ELR (cell line): ENCODE measurements at regions not wholly inside any gene's neighbourhood (a gene's known extent, or its start where the extent isn't known, plus 50 kb on each side); places are given as distances from the start of the nearest gene placed in this dataset.
A peak's percentile ranks its signal among the peaks of the same experiment; 100 is the strongest.

Experiments used
- DNase-seq: peaks from one replicate; pipeline ENCODE4 v3.0.0-alpha.2; 2015; ENCODE audit warnings: low read depth

DNA sequence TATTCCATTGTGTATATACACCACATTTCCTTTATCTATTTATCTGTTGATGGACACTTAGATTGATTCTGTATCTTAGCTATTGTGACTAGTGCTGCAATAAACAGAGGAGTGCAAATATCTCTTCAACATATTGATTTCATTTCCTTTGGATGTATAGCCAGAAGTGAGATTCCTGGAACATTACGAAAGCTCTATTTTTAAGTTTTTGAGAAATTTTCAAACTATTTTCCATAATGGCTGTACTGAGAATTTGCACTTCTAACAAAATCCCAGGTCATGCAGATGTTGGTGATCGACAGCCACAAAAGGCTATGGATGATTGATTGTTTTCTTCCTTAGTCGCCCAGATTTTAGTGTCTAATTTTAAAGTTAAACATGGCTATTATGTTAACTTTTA is 132.7 kb upstream of the MTAP start:
- DNase-seq = no peak

DNA sequence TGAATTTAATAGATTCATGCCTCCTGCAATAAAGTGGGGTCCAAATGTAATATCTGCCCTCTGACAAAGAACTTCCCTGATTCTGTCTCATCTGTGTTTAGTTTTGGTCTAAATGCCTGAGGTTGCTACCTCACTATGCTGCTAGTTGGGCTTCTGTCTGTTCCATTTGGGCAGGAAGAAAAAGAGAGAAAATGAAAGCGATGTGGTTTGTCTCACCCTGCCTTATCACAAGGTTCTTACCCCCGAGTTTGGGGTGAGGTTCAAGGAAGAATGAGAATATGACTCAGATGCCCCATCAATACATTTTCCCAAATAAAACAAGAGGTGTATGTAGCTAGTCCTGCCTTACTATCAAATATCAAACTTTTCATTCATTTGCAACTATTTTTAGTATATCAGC is 132.1 kb upstream of the MTAP start:
- no peak for DNase-seq

DNA sequence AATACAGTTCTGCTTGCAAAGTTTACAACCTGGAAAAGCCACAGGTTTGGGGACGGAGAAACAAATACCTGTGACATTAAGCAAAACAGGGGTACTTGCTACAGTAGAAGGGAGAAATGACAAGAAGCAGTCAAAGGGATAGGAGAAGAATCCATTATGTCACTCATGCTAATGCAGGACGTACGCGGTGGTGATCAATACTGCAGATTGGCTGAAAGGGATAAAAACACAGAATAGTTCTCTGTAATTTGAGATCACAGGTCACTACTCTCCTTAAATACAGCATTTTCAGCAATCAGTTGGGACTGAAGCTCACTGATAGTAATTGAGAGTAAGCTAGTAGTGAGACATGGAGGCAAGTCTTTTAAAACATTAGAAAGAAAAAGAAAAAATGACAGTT is 130.3 kb upstream of the MTAP start:
- DNase-seq = no peak

GRCh38 chr9:21672761-21673160 is 129.7 kb upstream of the MTAP start:
- no peak for DNase-seq

DNA sequence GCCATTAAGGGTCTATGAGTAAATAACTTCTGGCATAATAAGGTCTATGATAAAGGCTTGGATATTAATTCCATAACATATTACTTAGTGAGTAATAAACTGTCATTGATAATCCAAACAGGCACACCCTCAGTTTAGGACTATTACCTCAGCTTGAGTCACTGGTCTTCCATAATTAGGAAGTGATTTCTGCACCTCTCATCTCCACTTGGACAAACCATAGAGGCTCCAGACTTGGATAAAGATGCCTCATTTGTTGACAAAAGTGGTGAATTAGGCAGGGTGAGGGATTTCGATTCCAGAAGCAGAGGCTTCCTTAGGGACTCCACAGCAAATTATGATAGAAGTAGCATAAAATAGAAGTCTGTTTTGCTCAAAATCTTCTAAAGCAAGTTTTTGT is 127.5 kb upstream of the MTAP start:
- peak; percentile 90 for DNase-seq

- no peak for DNase-seq
Measured at GRCh38 chr9:21677387-21677786, 125.0 kb upstream of the MTAP start.

DNA sequence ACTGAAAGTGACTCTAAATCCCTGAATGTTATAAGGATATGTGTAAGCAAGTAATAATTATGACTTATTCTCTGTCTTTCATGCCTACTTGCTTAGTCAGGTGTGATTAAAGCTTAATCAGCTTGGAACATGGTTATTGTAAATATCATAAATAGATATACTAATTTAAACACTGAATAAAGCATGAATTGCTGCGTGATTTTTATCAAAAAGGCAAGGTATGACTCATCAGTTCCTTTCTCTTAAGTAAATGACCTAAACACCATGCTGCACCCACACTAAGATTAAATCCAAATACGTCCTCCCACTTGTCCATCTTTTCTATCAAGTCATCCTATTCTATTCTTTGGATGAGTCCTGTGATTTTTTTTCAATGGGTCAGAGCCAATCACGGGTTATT is 124.6 kb upstream of the MTAP start:
- DNase-seq = peak; percentile 99

DNA sequence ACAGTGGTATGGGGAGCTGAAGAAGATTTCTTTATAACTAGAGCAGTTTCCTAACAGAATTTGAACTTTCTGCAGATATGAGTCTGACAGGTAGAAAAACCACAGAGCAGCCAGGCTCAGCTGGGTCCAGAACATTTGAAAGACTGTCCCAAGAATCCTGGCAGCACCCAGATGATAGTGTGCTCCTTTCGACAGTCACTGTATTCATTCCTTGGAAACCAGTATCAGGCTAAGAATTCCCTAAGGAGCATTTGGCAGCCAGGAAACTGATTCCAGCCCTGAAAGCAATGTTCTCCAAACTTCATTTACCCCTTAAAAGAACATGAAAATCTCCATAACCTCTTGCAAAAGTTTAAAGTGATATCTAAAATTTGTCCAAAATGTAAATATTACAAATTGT is 123.0 kb upstream of the MTAP start:
- DNase-seq = peak; percentile 38

GRCh38 chr9:21680590-21680989 is 121.8 kb upstream of the MTAP start:
- DNase-seq = no peak

DNA sequence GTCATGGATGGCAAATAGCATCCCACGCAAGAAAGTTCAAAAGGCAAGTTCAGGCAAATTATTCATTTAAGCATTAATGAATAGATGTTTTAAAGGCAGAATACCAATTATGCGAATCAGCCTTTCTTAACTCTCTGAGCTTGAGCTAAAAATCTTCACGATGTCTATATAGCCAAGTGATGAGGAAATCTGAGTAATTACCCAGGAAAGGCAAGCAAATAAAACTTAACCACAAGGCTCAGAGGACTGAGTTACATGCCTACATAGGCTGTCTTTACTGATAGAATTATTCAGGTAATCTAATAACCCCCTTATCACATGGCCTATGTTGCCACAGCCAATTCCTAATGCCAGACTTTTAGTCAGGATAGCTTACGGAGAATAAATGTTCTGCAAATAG is 120.8 kb upstream of the MTAP start:
- peak; percentile 90 for DNase-seq

DNA sequence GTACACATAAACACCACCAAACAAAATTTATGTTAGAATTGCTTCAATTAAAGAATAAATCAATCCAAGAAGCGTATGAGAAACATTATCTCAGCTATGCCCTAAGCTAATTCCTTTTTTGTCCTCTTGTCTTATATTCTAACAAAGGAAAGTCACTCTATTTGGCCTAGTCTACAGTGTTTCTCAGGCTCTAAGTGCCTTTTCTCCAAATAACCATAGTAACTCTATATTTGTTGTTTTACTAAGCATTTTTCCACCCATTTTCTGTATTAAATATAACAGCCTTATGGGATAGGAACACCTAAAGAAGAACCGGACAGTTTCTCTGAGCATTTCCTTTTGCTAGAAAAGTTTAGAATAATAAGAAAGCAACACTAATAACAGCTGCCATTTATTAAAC is 120.1 kb upstream of the MTAP start:
- no peak for DNase-seq

DNA sequence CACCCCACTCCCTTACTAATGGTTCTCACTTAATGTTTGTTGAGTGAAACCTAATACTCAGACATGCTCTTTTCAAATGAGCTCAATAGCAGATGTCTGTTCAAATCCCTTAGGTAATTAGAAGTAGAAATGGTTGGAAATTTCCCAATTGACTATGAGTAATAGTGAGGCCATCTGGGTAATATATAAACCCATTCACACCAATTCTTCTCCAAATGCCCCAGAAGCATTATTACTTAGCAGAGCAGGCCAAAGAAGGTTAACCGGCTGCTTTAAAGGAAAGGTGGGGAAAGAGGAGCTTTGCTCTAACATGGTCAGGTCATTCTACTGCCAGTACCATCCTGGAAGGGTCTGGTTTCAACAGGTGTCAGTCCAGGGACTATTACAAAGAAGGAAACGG is 119.5 kb upstream of the MTAP start:
- DNase-seq = peak; percentile 59

- DNase-seq = no peak
Measured at GRCh38 chr9:21683484-21684175, 118.8 kb upstream of the MTAP start.

DNA sequence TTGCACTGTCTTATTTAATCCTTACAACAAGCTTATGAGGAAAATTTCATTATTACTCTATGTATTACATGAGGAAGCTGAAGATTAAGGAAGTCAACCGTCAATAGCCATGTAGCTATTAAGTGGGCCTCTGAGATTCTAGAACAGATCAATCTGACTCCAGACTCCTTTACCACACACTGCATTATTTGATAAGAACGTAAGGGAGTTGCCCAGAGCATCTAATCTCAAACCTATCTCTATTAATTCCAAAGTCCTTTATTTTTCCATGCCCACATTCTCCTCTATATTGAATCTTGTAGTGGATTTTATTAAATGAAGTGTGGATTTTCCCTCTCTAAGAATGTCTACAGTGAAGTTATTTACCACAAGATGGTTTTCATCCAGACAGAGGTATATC is 118.2 kb upstream of the MTAP start:
- DNase-seq = no peak

- DNase-seq = peak; percentile 99
Measured at GRCh38 chr9:21684831-21685362, 117.5 kb upstream of the MTAP start.

- no peak for DNase-seq
Measured at GRCh38 chr9:21685502-21685901, 116.9 kb upstream of the MTAP start.

DNA sequence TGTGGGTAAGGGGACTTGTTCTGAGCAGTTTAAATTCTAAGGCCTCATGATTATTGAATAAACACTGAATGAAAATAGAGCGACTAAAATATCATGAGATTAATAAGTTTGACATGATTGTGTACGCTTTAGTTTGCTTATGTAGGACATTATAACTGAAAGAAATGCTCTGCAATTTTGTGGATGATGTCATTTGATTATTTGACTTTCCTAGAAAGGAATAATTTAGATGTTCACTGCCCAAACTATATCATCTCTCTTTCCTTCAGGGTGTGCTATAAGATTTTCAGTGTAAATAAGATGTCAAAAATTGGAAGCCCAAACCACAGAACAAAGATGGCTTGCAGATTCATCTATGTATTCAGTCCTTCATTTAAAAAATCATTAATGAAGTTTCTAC is 115.7 kb upstream of the MTAP start:
- no peak for DNase-seq

GRCh38 chr9:21687351-21687750 is 115.1 kb upstream of the MTAP start:
- DNase-seq = no peak

DNA sequence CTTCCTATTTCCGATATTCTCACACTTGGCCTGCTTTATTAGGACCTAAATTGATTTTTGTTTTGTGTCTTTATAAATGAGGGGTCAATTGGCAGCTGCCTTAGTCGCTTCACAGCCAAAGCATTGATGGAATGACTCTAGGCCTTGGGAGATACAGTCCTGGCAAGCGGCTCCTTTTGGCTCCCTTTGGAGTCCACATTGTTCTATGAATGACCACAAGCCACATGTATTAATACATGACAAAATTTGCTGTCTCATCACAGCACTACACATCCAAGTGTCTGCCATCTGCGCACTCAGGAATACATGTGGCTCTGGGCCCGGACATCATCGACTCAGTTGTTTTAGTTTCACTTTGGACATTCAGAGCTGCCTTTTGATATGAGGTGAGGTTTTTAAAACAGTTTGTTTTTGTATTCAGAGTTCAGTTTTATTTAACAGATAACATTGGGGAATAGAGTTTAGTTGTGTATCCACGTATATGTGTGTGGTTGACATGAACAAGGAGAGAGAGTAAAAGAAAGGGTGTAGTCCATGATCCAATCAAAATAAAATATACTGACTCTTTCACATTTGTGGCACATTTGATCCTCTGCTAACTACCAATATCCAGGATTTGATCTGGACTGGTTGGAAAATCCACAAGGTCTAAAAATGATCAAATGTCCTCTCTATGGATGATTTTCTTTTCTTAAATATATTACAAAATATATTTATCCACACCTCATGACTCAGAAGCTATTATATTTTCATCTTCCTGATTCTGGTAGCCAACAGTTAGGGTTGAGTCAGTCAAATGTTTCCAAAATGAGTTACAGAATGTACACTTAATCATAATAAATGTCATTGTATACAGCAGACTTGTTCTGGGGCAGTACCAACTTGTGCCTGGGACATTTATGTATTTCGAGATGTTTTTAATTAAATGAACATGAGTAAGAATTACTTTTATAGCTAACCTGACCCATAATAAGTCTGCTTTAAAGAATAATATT is 114.0 kb upstream of the MTAP start:
- DNase-seq = peak; percentile 93

DNA sequence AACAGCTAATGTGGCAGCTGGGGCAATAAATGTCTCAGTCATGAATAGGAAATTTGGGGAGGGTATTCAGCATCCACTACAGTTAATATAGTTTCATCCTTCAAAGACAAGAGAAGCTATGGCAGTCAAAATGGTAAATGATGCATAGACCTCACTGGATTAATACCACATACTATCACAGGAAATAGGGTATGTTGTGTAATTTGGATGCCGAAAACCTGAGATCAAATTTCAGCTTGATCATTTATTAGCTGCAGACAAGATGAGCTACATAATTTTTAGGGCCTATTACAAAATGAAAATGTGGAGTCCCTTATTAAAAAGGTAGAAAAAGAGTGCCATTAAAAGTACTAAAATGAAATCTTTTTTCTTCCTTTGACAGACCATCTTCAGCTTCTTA is 112.6 kb upstream of the MTAP start:
- peak; percentile 67 for DNase-seq

- peak; percentile 73 for DNase-seq
Measured at GRCh38 chr9:21690561-21690960, 111.9 kb upstream of the MTAP start.

DNA sequence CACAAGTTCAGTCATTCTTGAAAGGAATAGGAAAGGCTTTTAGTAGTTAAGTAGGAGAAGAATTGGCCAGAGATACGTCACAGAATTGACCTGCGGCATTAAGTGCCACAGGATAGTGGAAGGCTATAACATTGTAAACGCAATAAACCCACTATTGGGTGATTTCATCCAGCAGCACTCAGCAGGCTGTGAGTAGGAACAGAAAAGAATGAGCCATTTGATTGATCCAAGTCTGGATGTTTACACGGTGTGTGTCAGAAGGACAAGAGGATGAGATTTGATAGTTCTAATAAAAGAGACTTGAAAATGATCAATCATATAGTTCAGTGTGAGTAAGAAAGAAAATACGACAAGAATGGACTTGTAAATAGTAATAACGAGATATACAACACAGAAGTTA is 110.0 kb upstream of the MTAP start:
- no peak for DNase-seq

- no peak for DNase-seq
Measured at GRCh38 chr9:21694424-21694823, 108.0 kb upstream of the MTAP start.
